AG04450 (cell line): ENCODE measurements at regions not wholly inside any gene's neighbourhood (a gene's known extent, or its start where the extent isn't known, plus 50 kb on each side); places are given as distances from the start of the nearest gene placed in this dataset.

Source experiments
- CTCF ChIA-PET: fragments of 300-600, 350-600 bp; formaldehyde crosslinking; extraction: SDS; loops from one replicate; lab custom pipeline; 2022; ENCODE audit warnings: antibody characterized with exemption, inconsistent platforms; lab: Charles Lee
- POLR2A ChIA-PET: fragments of 350-600 bp; formaldehyde crosslinking; extraction: SDS; loops from one replicate; lab custom pipeline; 2021; ENCODE audit warnings: antibody characterized with exemption, inconsistent platforms; lab: Yijun Ruan, JAX
- DNase-seq: peaks from one replicate; pipeline ENCODE4 v3.0.0-alpha.2; 2011; ENCODE audit warnings: low read depth, low spot score
- H3K27ac ChIP-seq: one replicate; pipeline ENCODE4 v1.5.1; 2012; ENCODE audit warnings: low read depth, low read length, control low read depth
- H3K27me3 ChIP-seq: one replicate; pipeline ENCODE4 v1.6.0; 2012; ENCODE audit warnings: low read length; ENCODE audit not compliant: control insufficient read depth, insufficient read depth
- H3K4me3 ChIP-seq: 2 replicates; pipeline ENCODE4 v1.5.1; 2011; ENCODE audit warnings: mild to moderate bottlenecking, low read depth, low read length, control low read depth
- H3K9me3 ChIP-seq: 2 replicates; pipeline ENCODE4 v1.5.1; 2012; ENCODE audit warnings: low read length; ENCODE audit not compliant: control insufficient read depth, insufficient read depth
- CTCF ChIP-seq: IDR thresholded peaks from 2 replicates; pipeline ENCODE4 v1.5.1; 2011; ENCODE audit warnings: low read depth, low read length, control low read depth, inconsistent platforms

GRCh38 chr7:130990178-130990832 lies 256.3 kb upstream of the KLF14 start:
- Histone ChIP-seq H3K27ac (no peak overlapping the region), H3K4me3 (no peak overlapping the region), H3K27me3 (no peaks in the 10 kb centered on the region), H3K9me3 (no peaks in the 10 kb centered on the region)
- TF ChIP-seq CTCF: no peak
- POLR2A ChIA-PET: interaction anchor here (0.6 kb wide), 1 partner anchor 174 kb away, joined by 3 read pairs; no protein-coding TSS in a partner anchor
- no peak for DNase-seq
- CTCF ChIA-PET: interaction anchor here (0.6 to 1.4 kb wide), 4 partner anchors 8 to 50 kb away, joined by 3 to 8 read pairs (median 4); no protein-coding TSS in a partner anchor

GRCh38 chr7:130993671-130994365 lies 259.8 kb upstream of the KLF14 start:
- H3K9me3 ChIP-seq: no peaks in the 10 kb centered on the region
- no peak overlapping the region for H3K4me3 ChIP-seq
- POLR2A ChIA-PET: interaction anchor here (1.2 kb wide), 1 partner anchor 90 kb away, joined by 7 read pairs; no protein-coding TSS in a partner anchor
- DNase-seq: no peak
- H3K27me3 ChIP-seq: no peaks in the 10 kb centered on the region
- CTCF ChIA-PET: interaction anchor here (5.8 kb wide), 1 partner anchor 12 kb away, joined by 50 read pairs; no protein-coding TSS in a partner anchor
- H3K27ac ChIP-seq: no peak overlapping the region
- no peak for TF ChIP-seq CTCF

GRCh38 chr7:130994378-130995115 lies 260.5 kb upstream of the KLF14 start:
- no peak overlapping the region for H3K27ac ChIP-seq
- DNase-seq: no peak
- POLR2A ChIA-PET: interaction anchor here (0.6 to 1.2 kb wide), 2 partner anchors 90 to 237 kb away, joined by 3 to 7 read pairs; no protein-coding TSS in a partner anchor
- no peaks in the 10 kb centered on the region for H3K27me3 ChIP-seq
- no peak for TF ChIP-seq CTCF
- CTCF ChIA-PET: interaction anchor here (1.1 to 5.8 kb wide), 6 partner anchors 11 to 98 kb away, joined by 3 to 50 read pairs (median 6); no protein-coding TSS in a partner anchor
- H3K4me3 ChIP-seq: no peak overlapping the region
- no peaks in the 10 kb centered on the region for H3K9me3 ChIP-seq

GRCh38 chr7:130995252-130996081 lies 261.5 kb upstream of the KLF14 start:
- ChIA-PET POLR2A (no interaction called here), CTCF (interaction anchor here (1.1 to 5.8 kb wide), 6 partner anchors 12 to 99 kb away, joined by 3 to 50 read pairs (median 6); no protein-coding TSS in a partner anchor)
- no peaks in the 10 kb centered on the region for H3K27me3 ChIP-seq
- DNase-seq: no peak
- H3K4me3 ChIP-seq: no peak overlapping the region
- no peaks in the 10 kb centered on the region for H3K9me3 ChIP-seq
- no peak for TF ChIP-seq CTCF
- no peak overlapping the region for H3K27ac ChIP-seq
